SK-MEL-5 (cell line): ENCODE measurements at regions not wholly inside any gene's neighbourhood (a gene's known extent, or its start where the extent isn't known, plus 50 kb on each side); places are given as distances from the start of the nearest gene placed in this dataset.
"Not testable (repeated sequence)": the region's sequence is repeated elsewhere in the genome, so short reads cannot be mapped to it uniquely, and the experiment has no call there.

Experiments used
- DNase-seq: peaks from one replicate; pipeline ENCODE4 v3.0.0-alpha.2; 2016; ENCODE audit warnings: low read depth, low spot score
- in situ Hi-C: cut with HindIII; loops from 2 replicates; pipeline ENCODE4 v1.10.0; 2016; ENCODE audit warnings: low sequenced_read_pairs, high pct_unique_total_duplicates, low pct_unique_long_range_greater_than_20kb

DNA sequence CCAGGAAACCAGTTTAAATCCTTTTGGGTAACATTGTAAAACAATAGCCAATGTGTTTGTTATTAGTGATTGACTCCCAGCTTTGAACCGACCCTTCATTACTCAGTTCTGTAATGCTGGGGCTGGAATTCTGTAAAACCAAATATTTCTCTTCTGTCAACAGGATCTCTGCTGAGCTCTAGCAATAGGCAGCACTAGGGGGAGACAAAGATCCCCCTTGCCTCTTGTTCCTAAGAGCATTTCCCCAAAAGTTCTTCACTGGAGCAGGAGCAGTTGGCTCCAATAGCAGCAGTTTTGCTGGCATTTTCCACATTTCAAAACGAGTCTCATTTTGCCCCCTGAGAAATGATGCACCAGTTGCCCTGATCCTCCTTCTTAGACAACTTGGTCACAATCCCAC lies 1671.1 kb downstream of the MRPL39 start:
- peak; percentile 57 for DNase-seq
- in situ Hi-C loops: no loop called here

DNA sequence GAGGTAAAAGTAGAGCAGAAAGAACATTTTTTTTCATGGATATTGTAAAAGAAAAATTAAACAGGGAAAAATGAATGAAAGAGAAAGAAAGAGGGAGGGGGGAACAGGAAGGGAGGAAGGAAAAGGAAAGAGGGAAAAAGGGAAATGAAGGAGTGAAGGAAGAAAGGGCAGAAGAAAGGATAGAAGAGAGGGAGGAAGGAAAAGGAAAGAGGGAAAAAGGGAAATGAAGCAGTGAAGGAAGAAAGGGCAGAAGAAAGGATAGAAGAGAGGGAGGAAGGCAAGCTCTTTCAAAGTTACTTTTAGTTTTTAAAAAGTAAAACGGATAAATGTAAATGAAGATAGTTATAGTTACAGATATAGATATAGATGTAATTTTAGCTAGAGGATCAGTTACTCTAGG lies 1676.7 kb downstream of the MRPL39 start:
- no peak for DNase-seq
- in situ Hi-C loops: no loop called here

GRCh38 chr21:23926430-23926829 lies 1680.9 kb downstream of the MRPL39 start:
- in situ Hi-C loops: not testable (repeated sequence)

DNA sequence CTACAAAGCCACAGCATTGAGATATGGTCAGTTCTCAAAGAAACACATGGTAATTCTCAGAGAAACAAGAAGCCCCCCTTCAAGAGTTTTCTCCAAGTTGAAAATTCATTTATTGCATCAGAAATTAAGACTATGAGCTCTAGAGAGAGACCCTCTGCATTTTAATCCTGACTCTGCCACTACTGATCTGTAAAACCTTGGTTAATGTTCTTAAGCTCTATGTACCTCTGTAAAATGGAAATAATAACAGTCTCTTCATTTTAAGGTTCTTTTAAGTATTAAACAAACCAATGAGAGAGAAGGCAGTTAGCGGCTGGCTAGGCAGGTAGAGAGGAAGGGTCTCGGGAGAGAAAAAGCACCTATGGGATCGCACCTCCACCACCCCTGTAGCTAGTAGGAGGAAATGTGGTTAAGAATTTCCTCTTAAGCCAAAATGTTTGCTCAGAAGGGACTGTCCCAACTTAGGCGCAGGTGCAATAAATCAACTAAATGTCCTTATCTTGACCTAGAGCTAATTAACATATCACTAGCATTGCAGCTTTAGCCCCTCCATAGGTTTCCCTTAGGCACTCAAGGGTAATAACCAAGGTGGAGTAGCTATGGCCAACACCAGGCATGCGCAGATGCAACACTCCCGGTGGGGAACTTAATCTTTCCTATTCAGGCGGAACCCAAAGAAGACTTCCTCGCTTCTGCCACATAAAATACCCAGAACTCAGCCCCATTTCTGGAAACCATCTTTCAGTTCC lies 1685.4 kb downstream of the MRPL39 start:
- in situ Hi-C loops: no loop called here
- no peak for DNase-seq

More at GRCh38 chr21:23926430-23926829, 1680.9 kb downstream of the MRPL39 start:
- not testable (repeated sequence) for DNase-seq

GRCh38 chr21:23900727-23901126 lies 1706.6 kb downstream of the MRPL39 start:
- DNase-seq: no peak
- in situ Hi-C loops: no loop called here

DNA sequence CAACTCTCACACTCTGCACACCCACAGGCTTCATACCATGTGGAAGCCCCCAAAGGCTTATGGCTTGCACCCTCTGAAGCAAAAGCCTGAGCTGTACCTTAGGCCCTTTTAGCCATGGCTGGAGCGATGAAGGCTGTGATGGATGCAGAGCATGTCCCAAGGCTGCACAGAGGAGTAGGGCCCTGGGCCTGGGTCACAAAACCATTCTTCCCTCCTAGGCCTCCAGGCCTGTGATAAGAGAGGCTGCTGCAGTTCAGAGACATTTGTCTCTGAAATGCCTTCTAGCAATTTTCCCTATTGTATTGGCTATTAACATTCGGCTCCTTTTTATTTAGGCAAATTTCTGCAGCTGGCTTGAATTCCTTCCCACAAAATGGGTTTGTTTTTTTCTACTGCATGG lies 1707.7 kb downstream of the MRPL39 start:
- in situ Hi-C loops: no loop called here
- DNase-seq: no peak

GRCh38 chr21:23890652-23891051 lies 1716.6 kb downstream of the MRPL39 start:
- DNase-seq: no peak
- in situ Hi-C loops: no loop called here

DNA sequence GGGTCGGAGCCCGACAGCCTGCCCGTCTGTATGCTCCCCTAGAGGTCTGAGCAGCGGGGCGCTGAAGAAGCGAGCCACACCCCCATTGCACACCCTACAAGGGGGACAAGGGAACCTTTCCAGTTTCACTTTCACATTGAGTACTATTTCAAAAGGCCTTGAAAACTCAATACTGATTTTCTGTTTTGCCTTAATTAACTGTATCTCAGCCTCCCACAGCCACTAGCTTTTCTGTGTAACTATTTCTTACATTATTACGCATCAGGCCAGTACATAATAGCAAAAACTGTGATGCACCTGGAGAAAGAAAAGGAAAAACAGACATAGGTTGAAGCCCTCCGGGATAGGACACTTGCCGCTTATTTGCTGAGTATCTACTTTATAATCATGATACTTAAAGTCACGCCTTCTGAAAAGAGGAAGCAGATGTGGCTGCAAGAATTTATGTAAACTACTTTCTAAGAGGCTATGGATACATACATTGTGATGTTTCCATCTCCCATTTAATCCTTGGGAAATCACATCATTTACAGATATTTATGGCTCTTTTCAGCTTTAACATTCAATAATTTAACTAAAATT lies 1719.5 kb downstream of the MRPL39 start:
- DNase-seq: no peak
- in situ Hi-C loops: no loop called here

DNA sequence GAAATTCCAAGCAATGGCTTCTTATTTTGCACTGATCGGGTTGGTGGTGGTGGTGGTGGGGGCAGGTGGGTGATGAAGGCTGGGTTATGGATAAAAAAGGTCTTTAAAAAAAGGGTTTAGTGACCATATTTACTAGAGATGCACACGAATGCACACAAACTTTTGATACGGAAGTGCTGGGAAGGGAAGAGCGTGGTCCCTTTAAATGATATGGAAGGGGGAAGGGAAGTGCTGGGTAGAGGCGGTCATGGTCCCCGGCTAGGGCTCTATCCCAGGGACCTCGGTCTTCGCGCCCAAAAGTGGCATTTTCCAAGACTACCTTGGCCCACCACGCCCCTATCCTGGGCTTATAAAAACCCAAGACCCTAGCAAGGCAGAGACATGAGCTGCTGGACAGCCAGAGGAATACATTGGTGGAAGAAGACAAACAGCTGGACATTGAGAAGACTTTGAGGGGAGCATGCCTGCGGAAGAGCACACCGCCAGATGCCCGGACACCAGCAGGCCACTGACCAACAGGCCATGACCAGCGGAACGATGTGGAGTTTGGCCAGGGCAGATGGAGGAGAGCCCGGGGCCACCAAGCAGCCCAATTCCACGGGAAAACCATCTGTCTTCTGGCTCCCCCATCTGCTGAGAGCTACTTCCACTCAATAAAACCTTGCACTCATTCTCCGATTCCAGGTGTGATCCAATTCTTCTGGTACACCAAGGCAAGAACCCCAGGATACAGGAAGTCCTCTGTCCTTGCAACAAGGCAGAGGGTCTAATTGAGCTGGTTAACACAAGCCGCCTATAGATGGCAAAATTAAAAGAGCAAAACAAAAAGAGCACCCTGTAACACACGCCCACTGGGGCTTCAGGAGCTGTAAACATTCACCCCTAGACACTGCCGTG lies 1720.2 kb downstream of the MRPL39 start:
- in situ Hi-C loops: no loop called here
- no peak for DNase-seq

DNA sequence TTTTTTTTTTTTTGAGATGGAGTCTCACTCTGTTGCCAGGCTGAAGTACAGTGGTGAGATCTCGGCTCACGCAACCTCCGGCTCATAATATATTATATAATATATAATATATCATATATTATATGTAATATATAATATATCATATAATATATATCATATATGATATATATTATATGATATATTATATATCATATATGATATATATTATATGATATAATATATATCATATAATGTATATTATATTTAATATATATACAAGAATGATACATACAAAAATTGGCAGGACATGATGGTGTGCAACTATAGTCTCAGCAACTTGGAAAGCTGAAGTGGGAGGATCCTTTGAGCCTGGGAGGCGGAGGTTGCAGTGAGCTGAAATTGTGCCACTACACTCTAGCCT lies 1725.5 kb downstream of the MRPL39 start:
- no peak for DNase-seq
- in situ Hi-C loops: no loop called here

- no peak for DNase-seq
- in situ Hi-C loops: no loop called here
Observed at GRCh38 chr21:23876925-23877558, 1730.2 kb downstream of the MRPL39 start.

- in situ Hi-C loops: no loop called here
Observed at GRCh38 chr21:23874271-23874670, 1733.0 kb downstream of the MRPL39 start.

GRCh38 chr21:23861911-23862504 lies 1745.3 kb downstream of the MRPL39 start:
- no peak for DNase-seq
- in situ Hi-C loops: no loop called here

More at GRCh38 chr21:23874271-23874670, 1733.0 kb downstream of the MRPL39 start:
- no peak for DNase-seq

GRCh38 chr21:23858878-23859277 lies 1748.4 kb downstream of the MRPL39 start:
- in situ Hi-C loops: no loop called here
- no peak for DNase-seq

DNA sequence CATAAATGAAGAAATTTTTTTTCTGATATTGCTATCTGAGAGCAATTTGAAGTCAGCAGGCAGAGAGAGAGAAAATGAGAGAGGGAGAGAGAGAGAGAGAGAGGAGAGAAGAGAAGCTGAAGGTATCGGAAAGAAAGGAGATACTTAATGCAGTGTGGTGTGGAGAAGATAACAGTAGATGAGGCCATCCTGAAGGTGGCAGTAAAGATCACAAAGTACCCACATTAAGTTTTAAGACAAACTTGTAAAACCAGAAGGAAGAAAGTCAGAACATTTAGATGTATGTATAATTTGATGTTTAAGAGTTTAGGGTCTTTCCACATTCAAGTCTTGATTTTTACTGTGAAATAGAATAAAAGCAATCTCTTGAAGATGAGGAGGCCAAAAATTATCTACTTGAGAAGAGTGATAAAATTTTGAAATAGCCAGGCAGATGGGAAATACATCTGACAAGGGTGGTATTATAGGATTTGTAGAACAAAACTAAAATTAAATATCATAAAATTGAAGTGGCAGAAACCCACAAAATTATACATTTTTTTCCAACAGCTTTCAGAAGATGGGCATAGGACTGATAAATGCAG lies 1753.4 kb downstream of the MRPL39 start:
- DNase-seq: peak; percentile 45
- in situ Hi-C loops: no loop called here

DNA sequence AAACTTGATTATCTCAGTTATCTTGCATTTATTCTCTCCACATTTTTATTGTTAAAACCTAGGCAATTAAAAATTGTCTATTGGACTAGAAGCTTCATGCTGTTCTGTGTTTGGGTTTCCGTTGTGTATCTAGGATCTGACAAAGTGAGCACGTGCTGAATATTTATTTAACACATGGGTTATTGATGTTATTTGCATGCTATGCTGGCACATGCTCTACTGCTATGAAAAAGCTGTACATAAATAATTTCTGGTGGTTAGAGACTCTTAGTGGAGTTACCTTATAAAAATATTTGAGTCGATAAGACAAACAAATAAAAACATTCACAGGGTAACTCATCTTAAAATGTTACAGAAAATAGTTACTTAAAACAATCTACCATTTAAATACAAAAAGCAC lies 1769.7 kb downstream of the MRPL39 start:
- no peak for DNase-seq
- in situ Hi-C loops: no loop called here

GRCh38 chr21:23822760-23823159 lies 1784.5 kb downstream of the MRPL39 start:
- no peak for DNase-seq
- in situ Hi-C loops: no loop called here
